T-helper 1 cell treated with Interleukin-12 subunit alpha and Interleukin-12 subunit beta and Interleukin-4 antibody, amounts not matched to agents 30 μg/mL and 1 μg/mL, for 36 hours (primary cell): ENCODE measurements at regions not wholly inside any gene's neighbourhood (a gene's known extent, or its start where the extent isn't known, plus 50 kb on each side); places are given as distances from the start of the nearest gene placed in this dataset.
"Not testable (repeated sequence)": the region's sequence is repeated elsewhere in the genome, so short reads cannot be mapped to it uniquely, and the experiment has no call there.

Source experiments
- H3K27ac Mint-ChIP-seq: one replicate; pipeline ENCODE4 v1.8.0; 2021; ENCODE audit warnings: mild to moderate bottlenecking, mixed read lengths
- H3K27me3 Mint-ChIP-seq: one replicate; pipeline ENCODE4 v1.8.0; 2021; ENCODE audit warnings: low read depth, mixed read lengths
- H3K36me3 Mint-ChIP-seq: one replicate; pipeline ENCODE4 v1.8.0; 2021; ENCODE audit warnings: low read depth, mixed read lengths
- H3K4me1 Mint-ChIP-seq: one replicate; pipeline ENCODE4 v1.8.0; 2021; ENCODE audit warnings: low read depth, mixed read lengths
- H3K4me3 Mint-ChIP-seq: one replicate; pipeline ENCODE4 v1.8.0; 2021; ENCODE audit warnings: mild to moderate bottlenecking, moderate library complexity, mixed read lengths
- H3K9me3 Mint-ChIP-seq: one replicate; pipeline ENCODE4 v1.8.0; 2021; ENCODE audit warnings: mixed read lengths

- Mint-ChIP-seq H3K9me3 (peaks cover 7% of the 10 kb centered on the region), H3K36me3 (peaks cover 2% of the 10 kb centered on the region), H3K27ac (no peak overlapping the region), H3K4me3 (no peak overlapping the region), H3K27me3 (peaks cover 54% of the 10 kb centered on the region), H3K4me1 (peaks cover 2% of the 10 kb centered on the region)
Observed at GRCh38 chr10:8352171-8353075, 297.9 kb downstream of the GATA3 start.

GRCh38 chr10:8356283-8356682, 301.8 kb downstream of the GATA3 start:
- Mint-ChIP-seq H3K36me3 (peaks cover 2% of the 10 kb centered on the region), H3K4me1 (peaks cover 12% of the 10 kb centered on the region), H3K27me3 (peaks cover 40% of the 10 kb centered on the region), H3K9me3 (peaks cover 6% of the 10 kb centered on the region), H3K27ac (no peak overlapping the region), H3K4me3 (no peak overlapping the region)

- H3K36me3 Mint-ChIP-seq = peaks cover 6% of the 10 kb centered on the region
- H3K27ac Mint-ChIP-seq = no peak overlapping the region
- peaks cover 25% of the 10 kb centered on the region for H3K27me3 Mint-ChIP-seq
- peaks cover 6% of the 10 kb centered on the region for H3K9me3 Mint-ChIP-seq
- peaks cover 35% of the 10 kb centered on the region for H3K4me1 Mint-ChIP-seq
- H3K4me3 Mint-ChIP-seq = no peak overlapping the region
Observed at GRCh38 chr10:8359467-8359866, 305.0 kb downstream of the GATA3 start.

GRCh38 chr10:8360365-8360764, 305.9 kb downstream of the GATA3 start:
- peaks cover 6% of the 10 kb centered on the region for H3K36me3 Mint-ChIP-seq
- H3K4me3 Mint-ChIP-seq = no peak overlapping the region
- peaks cover 18% of the 10 kb centered on the region for H3K27me3 Mint-ChIP-seq
- H3K9me3 Mint-ChIP-seq = peaks cover 6% of the 10 kb centered on the region
- peak overlapping the region; percentile 27 for H3K27ac Mint-ChIP-seq
- H3K4me1 Mint-ChIP-seq = peaks cover 36% of the 10 kb centered on the region

- peaks cover 6% of the 10 kb centered on the region for H3K9me3 Mint-ChIP-seq
- peak overlapping the region; percentile 51 for H3K27ac Mint-ChIP-seq
- H3K4me1 Mint-ChIP-seq = peaks cover 40% of the 10 kb centered on the region
- peaks cover 12% of the 10 kb centered on the region for H3K27me3 Mint-ChIP-seq
- no peak overlapping the region for H3K4me3 Mint-ChIP-seq
- peaks cover 6% of the 10 kb centered on the region for H3K36me3 Mint-ChIP-seq
Observed at GRCh38 chr10:8360814-8361509, 306.5 kb downstream of the GATA3 start.

GRCh38 chr10:8361510-8361844, 307.0 kb downstream of the GATA3 start:
- peaks cover 42% of the 10 kb centered on the region for H3K4me1 Mint-ChIP-seq
- H3K9me3 Mint-ChIP-seq = peaks cover 6% of the 10 kb centered on the region
- H3K27ac Mint-ChIP-seq = peak overlapping the region; percentile 13
- peaks cover 8% of the 10 kb centered on the region for H3K27me3 Mint-ChIP-seq
- H3K4me3 Mint-ChIP-seq = no peak overlapping the region
- H3K36me3 Mint-ChIP-seq = peaks cover 6% of the 10 kb centered on the region

- H3K27me3 Mint-ChIP-seq = no peaks in the 10 kb centered on the region
- H3K9me3 Mint-ChIP-seq = peaks cover 7% of the 10 kb centered on the region
- H3K27ac Mint-ChIP-seq = peak overlapping the region; percentile 72
- peaks cover 38% of the 10 kb centered on the region for H3K4me1 Mint-ChIP-seq
- H3K4me3 Mint-ChIP-seq = no peak overlapping the region
- peaks cover 4% of the 10 kb centered on the region for H3K36me3 Mint-ChIP-seq
Observed at GRCh38 chr10:8365935-8366911, 311.7 kb downstream of the GATA3 start.

- not testable (repeated sequence) for H3K27ac Mint-ChIP-seq
Observed at GRCh38 chr10:8367672-8368411, 313.4 kb downstream of the GATA3 start.

GRCh38 chr10:8369666-8370065, 315.2 kb downstream of the GATA3 start:
- Mint-ChIP-seq H3K27ac (no peak overlapping the region), H3K36me3 (peaks cover 1% of the 10 kb centered on the region), H3K9me3 (peaks cover 7% of the 10 kb centered on the region), H3K4me3 (no peak overlapping the region), H3K27me3 (no peaks in the 10 kb centered on the region), H3K4me1 (peaks cover 15% of the 10 kb centered on the region)

More at GRCh38 chr10:8367672-8368411, 313.4 kb downstream of the GATA3 start:
- H3K4me3 Mint-ChIP-seq, H3K9me3 Mint-ChIP-seq, H3K27me3 Mint-ChIP-seq, H3K36me3 Mint-ChIP-seq: not testable (repeated sequence)
- H3K4me1 Mint-ChIP-seq = peaks cover 31% of the 10 kb centered on the region

GRCh38 chr10:8374334-8374733, 319.8 kb downstream of the GATA3 start:
- H3K27me3 Mint-ChIP-seq = no peaks in the 10 kb centered on the region

GRCh38 chr10:8375137-8375536, 320.6 kb downstream of the GATA3 start:
- Mint-ChIP-seq H3K4me1 (peaks cover 2% of the 10 kb centered on the region), H3K4me3 (no peak overlapping the region)

More at GRCh38 chr10:8374334-8374733, 319.8 kb downstream of the GATA3 start:
- Mint-ChIP-seq H3K36me3 (peaks cover 1% of the 10 kb centered on the region), H3K27ac (no peak overlapping the region), H3K4me1 (peaks cover 5% of the 10 kb centered on the region), H3K4me3 (no peak overlapping the region), H3K9me3 (no peaks in the 10 kb centered on the region)

GRCh38 chr10:8378198-8378983, 323.9 kb downstream of the GATA3 start:
- H3K4me1 Mint-ChIP-seq = peaks cover 4% of the 10 kb centered on the region
- no peaks in the 10 kb centered on the region for H3K36me3 Mint-ChIP-seq
- no peaks in the 10 kb centered on the region for H3K9me3 Mint-ChIP-seq
- H3K4me3 Mint-ChIP-seq = no peak overlapping the region
- H3K27me3 Mint-ChIP-seq = peaks cover 15% of the 10 kb centered on the region
- no peak overlapping the region for H3K27ac Mint-ChIP-seq

More at GRCh38 chr10:8375137-8375536, 320.6 kb downstream of the GATA3 start:
- H3K9me3 Mint-ChIP-seq = no peaks in the 10 kb centered on the region
- no peak overlapping the region for H3K27ac Mint-ChIP-seq
- H3K36me3 Mint-ChIP-seq = peaks cover 1% of the 10 kb centered on the region
- no peaks in the 10 kb centered on the region for H3K27me3 Mint-ChIP-seq
